OCI-LY1 (cell line): ENCODE measurements at regions not wholly inside any gene's neighbourhood (a gene's known extent, or its start where the extent isn't known, plus 50 kb on each side); places are given as distances from the start of the nearest gene placed in this dataset.

Experiments
- H2AFZ ChIP-seq: fragments of 200-600 bp; sonication (generic), shearing (Covaris generic); 2 replicates; pipeline ENCODE4 v1.6.0; 2014; ENCODE audit warnings: antibody characterized with exemption, mild to moderate bottlenecking, low read length
- H3F3A ChIP-seq: fragments of 200-600 bp; sonication (generic), shearing (Covaris generic); 2 replicates; pipeline ENCODE4 v1.6.0; 2014; ENCODE audit warnings: mild to moderate bottlenecking, antibody characterized with exemption, low read length, moderate library complexity; ENCODE audit not compliant: insufficient read depth
- H3K27ac ChIP-seq: fragments of 200-600 bp; sonication (generic); 2 replicates; pipeline ENCODE4 v1.5.1; 2014; ENCODE audit warnings: low read length, mixed run types, mild to moderate bottlenecking, low read depth; ENCODE audit not compliant: poor library complexity, severe bottlenecking
- H3K27me3 ChIP-seq: fragments of 200-600 bp; sonication (generic); 2 replicates; pipeline ENCODE4 v1.6.0; 2014; ENCODE audit warnings: antibody characterized with exemption, mild to moderate bottlenecking, low read length, moderate library complexity; ENCODE audit not compliant: insufficient read depth
- H3K36me3 ChIP-seq: fragments of 200-600 bp; sonication (generic); 2 replicates; pipeline ENCODE4 v1.6.1; 2014; ENCODE audit warnings: mild to moderate bottlenecking, antibody characterized with exemption, low read length, moderate library complexity, mixed read lengths; ENCODE audit not compliant: insufficient read depth
- H3K4me1 ChIP-seq: fragments of 200-600 bp; sonication (generic); 2 replicates; pipeline ENCODE4 v1.5.1; 2014; ENCODE audit warnings: mild to moderate bottlenecking, low read length, moderate library complexity; ENCODE audit not compliant: insufficient read depth, severe bottlenecking
- H3K4me2 ChIP-seq: fragments of 200-600 bp; sonication (generic), shearing (Covaris generic); 2 replicates; pipeline ENCODE4 v1.6.1; 2014; ENCODE audit warnings: low read length
- H3K4me3 ChIP-seq: fragments of 200-600 bp; sonication (generic); 2 replicates; pipeline ENCODE4 v1.5.1; 2014; ENCODE audit warnings: low read length, low read depth, mild to moderate bottlenecking, mixed read lengths; ENCODE audit not compliant: poor library complexity, severe bottlenecking
- H3K79me2 ChIP-seq: fragments of 200-600 bp; shearing (Covaris generic); 2 replicates; pipeline ENCODE4 v1.6.1; 2016; ENCODE audit warnings: mixed run types, low read length, mixed read lengths; ENCODE audit not compliant: insufficient read depth
- H3K9ac ChIP-seq: fragments of 200-600 bp; sonication (generic), shearing (Covaris generic); 2 replicates; pipeline ENCODE4 v1.6.1; 2014; ENCODE audit warnings: mild to moderate bottlenecking, low read length, mixed read lengths
- H3K9me2 ChIP-seq: fragments of 200-600 bp; sonication (generic), shearing (Covaris generic); 2 replicates; pipeline ENCODE4 v1.6.1; 2014; ENCODE audit warnings: low read depth, mild to moderate bottlenecking, low read length, mixed read lengths
- H3K9me3 ChIP-seq: fragments of 200-600 bp; shearing (Covaris generic); 2 replicates; pipeline ENCODE4 v1.6.1; 2014; ENCODE audit warnings: low read length, mixed read lengths
- H4K20me1 ChIP-seq: fragments of 200-600 bp; sonication (generic), shearing (Covaris generic); 2 replicates; pipeline ENCODE4 v1.6.0; 2016; ENCODE audit warnings: mild to moderate bottlenecking, low read length; ENCODE audit not compliant: insufficient read depth
- CTCF ChIP-seq: fragments of 200-600 bp; sonication (generic), shearing (Covaris generic); IDR thresholded peaks from 2 replicates; pipeline ENCODE4 v1.5.1; 2017; ENCODE audit warnings: mild to moderate bottlenecking, antibody characterized with exemption, low read length, moderate library complexity, mixed read lengths
- EZH2 ChIP-seq: fragments of 200-600 bp; sonication (generic), shearing (Covaris generic); IDR thresholded peaks from 2 replicates; pipeline ENCODE4 v1.8.0; 2017; ENCODE audit warnings: borderline replicate concordance, mixed run types, mild to moderate bottlenecking, antibody characterized with exemption, low read length, moderate library complexity, mixed read lengths

GRCh38 chr22:49234459-49234858 lies 593.2 kb downstream of the BRD1 start:
- H3F3A ChIP-seq, result no peaks in the 10 kb centered on the region
- no peak overlapping the region for H3K4me3 ChIP-seq
- no peaks in the 10 kb centered on the region for H4K20me1 ChIP-seq
- no peak overlapping the region for H3K4me2 ChIP-seq
- H3K27me3 ChIP-seq, result no peaks in the 10 kb centered on the region
- H3K9me2 ChIP-seq, result no peaks in the 10 kb centered on the region
- H3K9ac ChIP-seq, result no peak overlapping the region
- H3K79me2 ChIP-seq, result no peaks in the 10 kb centered on the region
- no peaks in the 10 kb centered on the region for H3K36me3 ChIP-seq
- H3K4me1 ChIP-seq, result no peaks in the 10 kb centered on the region
- TF ChIP-seq CTCF (no peak), EZH2 (no peak)
- no peaks in the 10 kb centered on the region for H3K9me3 ChIP-seq
- no peak overlapping the region for H2AFZ ChIP-seq
- H3K27ac ChIP-seq, result no peak overlapping the region

- Histone ChIP-seq H3K79me2 (no peaks in the 10 kb centered on the region), H3K36me3 (no peaks in the 10 kb centered on the region), H3K4me3 (no peak overlapping the region), H3K9me3 (no peaks in the 10 kb centered on the region), H3K9me2 (no peaks in the 10 kb centered on the region), H2AFZ (no peak overlapping the region), H3K27ac (no peak overlapping the region), H3K9ac (no peak overlapping the region), H3F3A (no peaks in the 10 kb centered on the region), H4K20me1 (no peaks in the 10 kb centered on the region), H3K27me3 (no peaks in the 10 kb centered on the region), H3K4me1 (no peaks in the 10 kb centered on the region), H3K4me2 (no peak overlapping the region)
- TF ChIP-seq EZH2, result no peak
- TF ChIP-seq CTCF, result no peak
Measured at GRCh38 chr22:49233507-49234100, 594.1 kb downstream of the BRD1 start.

- Histone ChIP-seq H3K4me3 (no peak overlapping the region), H4K20me1 (no peaks in the 10 kb centered on the region), H3K9ac (no peak overlapping the region), H3K9me3 (no peaks in the 10 kb centered on the region), H3K27me3 (no peaks in the 10 kb centered on the region), H3K27ac (no peak overlapping the region), H3K9me2 (no peaks in the 10 kb centered on the region), H3F3A (no peaks in the 10 kb centered on the region), H3K79me2 (no peaks in the 10 kb centered on the region), H3K36me3 (no peaks in the 10 kb centered on the region), H2AFZ (no peak overlapping the region), H3K4me1 (no peaks in the 10 kb centered on the region), H3K4me2 (no peak overlapping the region)
- TF ChIP-seq CTCF (no peak), EZH2 (no peak)
Measured at GRCh38 chr22:49232319-49233067, 595.2 kb downstream of the BRD1 start.
